SU-DHL-6 (cell line): ENCODE measurements at regions not wholly inside any gene's neighbourhood (a gene's known extent, or its start where the extent isn't known, plus 50 kb on each side); places are given as distances from the start of the nearest gene placed in this dataset.

Experiments
- H2AFZ ChIP-seq: fragments of 200-600 bp; sonication (generic); 2 replicates; pipeline ENCODE4 v1.6.1; 2014; ENCODE audit warnings: low read depth, mild to moderate bottlenecking, moderate library complexity, mixed read lengths, antibody characterized with exemption, low read length; ENCODE audit not compliant: severe bottlenecking
- H3F3A ChIP-seq: fragments of 200-600 bp; shearing (Covaris generic); 2 replicates; pipeline ENCODE4 v1.6.0; 2016; ENCODE audit warnings: antibody characterized with exemption, mild to moderate bottlenecking; ENCODE audit not compliant: insufficient read depth
- H3K27ac ChIP-seq: fragments of 200-600 bp; sonication (generic); 2 replicates; pipeline ENCODE4 v1.5.1; 2016; ENCODE audit warnings: low read depth, mild to moderate bottlenecking, low read length, moderate library complexity, mixed read lengths
- H3K27me3 ChIP-seq: fragments of 200-600 bp; sonication (generic), shearing (Covaris generic); 2 replicates; pipeline ENCODE4 v1.6.0; 2014; ENCODE audit warnings: mild to moderate bottlenecking, low read length
- H3K36me3 ChIP-seq: fragments of 200-600 bp; sonication (generic); 2 replicates; pipeline ENCODE4 v1.6.1; 2014; ENCODE audit warnings: mild to moderate bottlenecking, low read length, mixed read lengths
- H3K4me2 ChIP-seq: fragments of 300-600, 200-600 bp; shearing (Covaris generic), sonication (generic); 2 replicates; pipeline ENCODE4 v1.6.0; 2014; ENCODE audit warnings: low read length, low read depth, mild to moderate bottlenecking; ENCODE audit not compliant: poor library complexity, severe bottlenecking
- H3K4me3 ChIP-seq: fragments of 200-600 bp; sonication (generic); 2 replicates; pipeline ENCODE4 v1.5.1; 2014; ENCODE audit warnings: antibody characterized with exemption, low read length, mild to moderate bottlenecking, mixed read lengths; ENCODE audit not compliant: insufficient read depth, poor library complexity, severe bottlenecking
- H3K79me2 ChIP-seq: fragments of 200-600 bp; sonication (generic); 2 replicates; pipeline ENCODE4 v1.6.1; 2014; ENCODE audit warnings: mild to moderate bottlenecking, low read length, moderate library complexity; ENCODE audit not compliant: insufficient read depth
- H3K9ac ChIP-seq: fragments of 200-600 bp; sonication (generic); 2 replicates; pipeline ENCODE4 v1.7.0; 2014; ENCODE audit warnings: mild to moderate bottlenecking, low read length
- H3K9me2 ChIP-seq: fragments of 200-600 bp; sonication (generic); replicated peaks from 2 replicates; pipeline ENCODE4 v1.6.1; 2014; ENCODE audit warnings: low read length; ENCODE audit not compliant: insufficient read depth
- H3K9me3 ChIP-seq: fragments of 200-600 bp; sonication (generic); 2 replicates; pipeline ENCODE4 v1.6.1; 2014; ENCODE audit warnings: low read length, mixed read lengths; ENCODE audit not compliant: insufficient read depth
- H4K20me1 ChIP-seq: fragments of 200-600 bp; sonication (generic); 2 replicates; pipeline ENCODE4 v1.6.1; 2014; ENCODE audit warnings: low read depth, mild to moderate bottlenecking, antibody characterized with exemption, low read length, moderate library complexity, mixed read lengths
- CTCF ChIP-seq: fragments of 200-600 bp; sonication (generic); IDR thresholded peaks from one replicate; pipeline ENCODE4 v1.5.1; 2017; ENCODE audit warnings: antibody characterized with exemption, mild to moderate bottlenecking, low read length, moderate library complexity; ENCODE audit not compliant: insufficient read depth, poor library complexity, severe bottlenecking
- EZH2phosphoT487 ChIP-seq: fragments of 200-600 bp; sonication (generic), shearing (Covaris generic); conservative IDR thresholded peaks from 2 replicates; pipeline ENCODE4 v1.6.1; 2018; ENCODE audit warnings: mild to moderate bottlenecking, antibody characterized with exemption, low read length, moderate library complexity, mixed read lengths

- Histone ChIP-seq H3F3A (no peaks in the 10 kb centered on the region), H3K9me2 (no peaks in the 10 kb centered on the region), H3K36me3 (no peaks in the 10 kb centered on the region), H3K27ac (no peak overlapping the region), H3K27me3 (no peaks in the 10 kb centered on the region), H3K9me3 (no peaks in the 10 kb centered on the region), H2AFZ (no peak overlapping the region), H3K4me3 (no peak overlapping the region), H3K79me2 (no peaks in the 10 kb centered on the region), H3K4me2 (no peak overlapping the region), H3K9ac (no peak overlapping the region), H4K20me1 (no peaks in the 10 kb centered on the region)
- no peak for TF ChIP-seq CTCF
- no peak for TF ChIP-seq EZH2phosphoT487
These were observed 403.8 kb downstream of the ZNF536 start for GRCh38 chr19:30775956-30776355.

GRCh38 chr19:30774252-30774766 is 402.1 kb downstream of the ZNF536 start:
- no peaks in the 10 kb centered on the region for H3K9me3 ChIP-seq
- TF ChIP-seq EZH2phosphoT487: no peak
- TF ChIP-seq CTCF: no peak
- no peaks in the 10 kb centered on the region for H4K20me1 ChIP-seq
- no peak overlapping the region for H3K27ac ChIP-seq
- H3K9me2 ChIP-seq: no peaks in the 10 kb centered on the region
- H3K79me2 ChIP-seq: no peaks in the 10 kb centered on the region
- H3K4me3 ChIP-seq: no peak overlapping the region
- no peak overlapping the region for H3K9ac ChIP-seq
- H3F3A ChIP-seq: no peaks in the 10 kb centered on the region
- H3K27me3 ChIP-seq: no peaks in the 10 kb centered on the region
- H3K36me3 ChIP-seq: no peaks in the 10 kb centered on the region
- no peak overlapping the region for H3K4me2 ChIP-seq
- H2AFZ ChIP-seq: no peak overlapping the region

DNA sequence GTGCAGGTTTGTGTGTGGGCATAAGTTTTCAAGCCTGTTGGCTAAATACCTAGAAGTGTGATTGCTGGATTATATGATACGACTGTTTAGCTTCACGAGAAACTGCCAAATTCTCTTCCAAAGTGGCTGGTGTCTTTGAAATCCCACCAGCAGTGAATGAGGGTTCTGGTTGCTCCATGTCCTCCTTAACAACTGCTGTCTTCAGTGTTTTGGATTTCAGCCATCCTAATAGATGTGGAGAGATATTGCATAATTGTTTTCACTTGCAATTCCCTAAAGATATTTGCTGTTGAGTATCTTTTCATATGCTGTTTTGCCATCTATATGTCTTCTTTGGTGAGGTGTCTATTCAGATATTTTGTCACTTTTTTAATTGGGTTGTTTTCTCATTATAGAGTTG is 390.5 kb downstream of the ZNF536 start:
- Histone ChIP-seq H3K4me2 (no peak overlapping the region), H4K20me1 (no peaks in the 10 kb centered on the region)
- TF ChIP-seq EZH2phosphoT487 (no peak), CTCF (no peak)

More for the DNA sequence above, 390.5 kb downstream of the ZNF536 start:
- Histone ChIP-seq H3K27ac (no peak overlapping the region), H3K36me3 (no peaks in the 10 kb centered on the region), H3F3A (no peaks in the 10 kb centered on the region), H2AFZ (no peak overlapping the region), H3K79me2 (no peaks in the 10 kb centered on the region), H3K4me3 (no peak overlapping the region), H3K9ac (no peak overlapping the region), H3K27me3 (no peaks in the 10 kb centered on the region), H3K9me2 (no peaks in the 10 kb centered on the region), H3K9me3 (no peaks in the 10 kb centered on the region)
